SIG-M5 treated with dmso at 0.1 percent for 504 hours (cell line): ENCODE measurements at regions not wholly inside any gene's neighbourhood (a gene's known extent, or its start where the extent isn't known, plus 50 kb on each side); places are given as distances from the start of the nearest gene placed in this dataset.

Source experiments
- DNase-seq: peaks from one replicate; lab custom pipeline; 2025; ENCODE audit not compliant: unreplicated experiment; lab: John Stamatoyannopoulos, UW

DNA sequence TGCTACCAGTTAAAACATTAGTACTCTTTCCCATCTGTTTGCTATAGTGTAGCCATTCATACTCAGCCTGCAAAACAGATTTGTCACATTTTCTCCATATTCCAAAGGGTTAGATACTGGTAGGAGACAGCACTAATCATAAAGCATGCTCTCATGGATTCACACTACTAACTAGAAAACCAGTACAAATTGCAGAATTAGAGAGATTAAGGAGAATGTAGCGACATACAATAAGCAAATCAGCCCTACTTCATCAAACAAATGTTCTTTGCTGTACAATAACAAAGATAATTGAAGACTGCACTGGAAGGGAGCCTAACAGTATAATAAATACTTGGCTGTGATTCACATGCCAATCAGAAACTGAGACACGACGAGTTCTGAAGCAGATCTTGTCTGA is 368.0 kb upstream of the PRMT6 start:
- no peak for DNase-seq

- no peak for DNase-seq
Observed at GRCh38 chr1:106698660-106699059, 357.8 kb upstream of the PRMT6 start.

DNA sequence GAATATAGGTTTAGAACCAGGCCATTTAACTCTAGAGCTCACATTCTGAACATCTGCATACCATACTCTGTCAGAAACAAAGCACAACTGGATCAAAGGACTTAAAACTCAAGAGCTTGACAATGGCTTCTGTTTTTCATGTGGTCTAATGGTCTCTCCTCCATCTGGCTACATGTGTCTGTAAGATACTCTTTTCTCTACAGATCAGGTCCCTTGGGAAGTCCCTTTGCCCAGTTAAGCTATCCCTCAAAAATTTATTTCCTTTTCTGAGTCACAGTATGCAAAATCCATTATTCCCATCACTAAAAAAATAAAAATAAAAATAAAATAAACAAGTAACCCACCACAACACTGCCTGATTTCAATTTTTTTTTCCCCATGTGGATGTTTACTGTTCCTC is 357.0 kb upstream of the PRMT6 start:
- no peak for DNase-seq

GRCh38 chr1:106700211-106700610 is 356.3 kb upstream of the PRMT6 start:
- no peak for DNase-seq

- no peak for DNase-seq
Observed at GRCh38 chr1:106705971-106706370, 350.5 kb upstream of the PRMT6 start.

GRCh38 chr1:106717591-106717990 is 338.9 kb upstream of the PRMT6 start:
- DNase-seq, result no peak

DNA sequence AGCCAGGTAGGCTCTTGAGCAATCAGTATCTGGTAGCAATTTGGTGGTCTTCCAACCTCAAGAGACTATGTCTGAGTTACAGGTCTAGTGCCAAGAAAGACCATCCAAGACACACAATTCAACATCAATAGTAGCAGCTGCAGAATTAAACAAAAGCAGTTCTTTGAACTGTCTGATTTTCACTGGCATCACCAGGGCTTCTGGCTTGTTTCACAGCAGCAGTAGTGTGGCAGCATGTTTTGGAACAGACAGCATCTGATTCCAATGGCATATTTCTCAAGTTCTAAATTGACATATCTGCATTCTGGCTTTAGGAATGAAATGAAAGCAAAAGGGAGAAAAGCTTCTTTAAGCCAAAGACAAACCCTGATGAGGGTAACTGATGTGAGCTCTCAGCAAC is 334.7 kb upstream of the PRMT6 start:
- no peak for DNase-seq

DNA sequence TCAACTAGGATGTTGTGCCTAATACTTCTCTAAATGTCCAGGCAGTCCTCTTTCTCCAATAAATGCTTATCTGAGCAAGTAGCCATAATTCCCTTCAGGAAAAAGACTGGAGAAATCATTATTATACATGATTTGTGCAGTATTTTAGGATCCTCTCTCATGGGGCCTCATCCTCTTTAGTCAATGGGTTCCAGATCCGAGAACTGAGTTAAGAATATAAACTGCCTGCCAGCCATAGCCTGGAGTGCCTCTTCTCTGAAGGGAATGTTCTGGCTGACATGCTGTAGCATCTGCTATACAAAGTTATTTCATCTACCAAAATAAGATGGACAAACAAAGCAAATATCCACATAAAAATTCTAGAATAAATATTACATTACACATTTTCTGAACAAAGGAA is 334.0 kb upstream of the PRMT6 start:
- DNase-seq, result no peak

DNA sequence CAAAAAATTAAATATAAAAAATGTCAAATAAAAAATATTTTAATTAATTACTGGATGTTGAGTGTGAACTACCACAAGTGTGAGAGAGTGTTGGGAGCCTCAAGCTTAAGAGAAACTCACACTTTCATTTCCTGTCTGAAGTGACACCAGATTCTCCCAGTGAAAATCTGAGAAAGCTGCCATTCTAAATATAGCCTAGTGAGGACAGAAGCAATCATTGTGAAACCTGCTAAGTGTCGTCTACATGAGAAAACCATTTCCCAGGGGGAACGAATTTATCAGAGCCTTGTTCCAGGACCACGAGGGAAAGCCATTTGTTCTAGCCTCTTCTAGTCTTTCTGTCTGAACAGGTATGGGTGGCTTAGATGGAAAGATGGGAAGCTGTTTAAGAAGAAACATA is 329.3 kb upstream of the PRMT6 start:
- peak; percentile 54 for DNase-seq

DNA sequence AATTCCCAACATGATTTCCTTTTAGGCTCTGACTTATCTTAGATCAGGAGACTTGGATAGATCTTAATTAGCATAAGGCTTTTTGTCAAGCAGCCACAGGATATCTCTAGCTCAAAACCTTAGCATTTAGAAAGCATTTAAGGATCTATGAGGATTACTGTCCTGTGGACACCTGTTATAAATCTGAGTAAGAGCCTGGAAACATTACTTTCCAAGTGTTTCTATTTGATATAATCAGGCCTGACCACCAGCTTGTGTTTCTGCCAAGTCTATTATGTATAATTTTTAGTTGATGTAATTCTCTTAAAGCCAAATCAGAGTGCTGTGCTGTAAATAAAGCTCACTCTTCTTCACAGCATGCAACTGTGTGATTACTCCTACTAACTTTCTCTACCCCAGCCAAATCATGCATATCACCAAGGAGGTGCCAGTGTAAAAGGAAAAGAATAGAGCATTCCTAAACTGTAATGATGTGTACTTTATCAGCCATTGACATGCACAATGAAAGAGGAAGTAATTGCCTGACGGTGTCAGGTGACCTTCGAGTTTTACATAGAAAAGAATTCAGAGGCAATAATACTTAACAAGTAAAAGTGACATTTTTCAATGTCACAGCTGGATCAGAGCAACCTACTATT is 309.9 kb upstream of the PRMT6 start:
- no peak for DNase-seq

GRCh38 chr1:106747232-106747631 is 309.2 kb upstream of the PRMT6 start:
- no peak for DNase-seq

DNA sequence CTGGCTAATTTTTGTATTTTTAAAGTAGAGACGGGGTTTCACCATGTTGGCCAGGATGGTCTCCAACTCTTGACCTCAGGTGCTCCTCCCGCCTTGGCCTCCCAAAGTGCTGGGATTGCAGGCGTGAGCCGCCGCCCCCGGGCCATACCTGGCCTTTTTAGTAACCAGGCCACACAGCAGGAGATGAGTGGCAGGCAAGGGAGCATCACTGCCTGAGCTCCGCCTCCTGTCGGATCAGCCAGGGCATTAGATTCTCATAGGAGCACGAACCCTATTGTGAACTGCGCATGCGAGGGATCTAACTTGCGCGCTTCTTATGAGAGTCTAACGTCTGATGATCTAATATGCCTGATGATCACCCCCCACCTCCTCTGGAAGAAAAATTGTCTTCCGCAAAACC is 308.7 kb upstream of the PRMT6 start:
- no peak for DNase-seq

GRCh38 chr1:106748606-106749005 is 307.9 kb upstream of the PRMT6 start:
- DNase-seq, result no peak

GRCh38 chr1:106749491-106749890 is 307.0 kb upstream of the PRMT6 start:
- DNase-seq, result no peak

- DNase-seq, result no peak
Observed at GRCh38 chr1:106749906-106750305, 306.6 kb upstream of the PRMT6 start.

DNA sequence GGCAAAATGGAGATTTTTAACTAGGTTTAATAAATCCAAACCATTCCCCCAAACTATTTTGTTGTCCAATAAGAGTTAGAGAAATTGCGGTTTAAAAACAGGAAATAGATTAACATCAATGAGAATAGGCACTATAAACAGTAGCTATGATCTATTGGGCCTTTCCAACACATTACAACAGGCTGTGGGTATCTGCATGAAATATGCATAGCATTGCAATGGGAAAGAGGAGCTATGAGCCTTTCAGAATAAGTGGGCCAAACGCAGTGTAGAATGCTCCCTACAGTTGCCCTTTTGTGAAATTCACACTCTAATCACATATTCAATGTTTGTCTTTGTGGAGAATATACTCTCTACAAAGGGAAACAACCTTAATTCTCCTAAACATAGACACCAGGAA is 305.5 kb upstream of the PRMT6 start:
- no peak for DNase-seq

GRCh38 chr1:106753066-106753465 is 303.4 kb upstream of the PRMT6 start:
- no peak for DNase-seq

DNA sequence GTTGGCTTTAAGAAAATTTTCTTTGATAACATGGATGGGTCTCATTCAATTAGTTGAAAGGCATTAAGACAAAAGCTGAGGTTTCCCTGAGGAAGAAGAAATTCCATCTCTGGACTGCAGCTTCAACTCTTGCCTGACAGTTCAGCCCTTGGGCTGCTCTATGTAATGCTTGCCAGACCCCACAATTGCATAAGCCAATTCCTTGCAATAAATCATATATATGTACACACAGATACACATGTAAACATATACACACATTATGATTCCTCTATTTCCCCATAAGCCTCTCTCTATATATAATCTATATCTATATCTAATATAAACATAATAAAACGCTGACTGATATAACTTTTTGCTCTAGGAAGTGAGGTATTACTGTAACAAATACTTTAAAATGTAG is 301.5 kb upstream of the PRMT6 start:
- no peak for DNase-seq

DNA sequence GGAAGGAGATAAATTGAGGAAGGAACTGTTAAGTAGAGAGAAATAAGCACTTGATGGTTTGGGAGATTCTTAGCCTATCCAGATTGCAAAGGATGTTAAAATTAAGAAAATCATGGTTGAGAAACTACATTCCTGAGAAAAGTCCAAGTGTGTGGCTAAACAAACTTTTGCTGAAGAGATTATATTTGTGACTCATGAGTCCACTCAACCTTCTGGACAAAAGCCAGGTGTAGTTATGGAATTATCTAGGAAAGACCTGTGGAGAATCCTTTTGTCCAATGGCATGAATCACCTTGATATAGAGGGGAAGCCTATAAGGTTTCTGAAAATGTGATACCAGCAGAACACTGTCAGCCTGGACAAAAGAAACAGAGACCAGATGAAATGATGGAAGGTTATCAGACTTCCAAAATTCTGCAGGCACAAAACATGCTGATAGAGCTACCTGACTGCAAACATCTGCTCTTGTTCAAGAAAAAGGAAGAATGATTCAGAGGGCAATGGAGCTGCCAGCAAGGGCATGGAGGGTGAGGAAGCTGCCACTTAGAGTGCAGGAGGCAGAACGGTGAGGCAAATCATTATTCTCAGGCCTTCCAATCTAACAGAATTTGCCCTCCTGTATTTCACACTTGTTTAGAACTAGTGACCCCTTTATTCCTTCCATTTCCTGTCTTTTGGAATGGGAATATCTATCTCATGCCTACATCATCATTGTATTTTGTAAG is 300.6 kb upstream of the PRMT6 start:
- peak; percentile 61 for DNase-seq

GRCh38 chr1:106756752-106757151 is 299.7 kb upstream of the PRMT6 start:
- no peak for DNase-seq

GRCh38 chr1:106768077-106768476 is 288.4 kb upstream of the PRMT6 start:
- DNase-seq, result no peak

GRCh38 chr1:106768501-106768900 is 288.0 kb upstream of the PRMT6 start:
- peak; percentile 49 for DNase-seq

- no peak for DNase-seq
Observed at GRCh38 chr1:106773206-106773605, 283.3 kb upstream of the PRMT6 start.
